ELF-1 (cell line): ENCODE measurements at regions not wholly inside any gene's neighbourhood (a gene's known extent, or its start where the extent isn't known, plus 50 kb on each side); places are given as distances from the start of the nearest gene placed in this dataset.

Source experiments
- DNase-seq: peaks from one replicate; pipeline ENCODE4 v3.0.0-alpha.2; 2016; ENCODE audit warnings: low read depth, low spot score

GRCh38 chr1:163877016-163877415, 555.3 kb downstream of the NUF2 start:
- no peak for DNase-seq

DNA sequence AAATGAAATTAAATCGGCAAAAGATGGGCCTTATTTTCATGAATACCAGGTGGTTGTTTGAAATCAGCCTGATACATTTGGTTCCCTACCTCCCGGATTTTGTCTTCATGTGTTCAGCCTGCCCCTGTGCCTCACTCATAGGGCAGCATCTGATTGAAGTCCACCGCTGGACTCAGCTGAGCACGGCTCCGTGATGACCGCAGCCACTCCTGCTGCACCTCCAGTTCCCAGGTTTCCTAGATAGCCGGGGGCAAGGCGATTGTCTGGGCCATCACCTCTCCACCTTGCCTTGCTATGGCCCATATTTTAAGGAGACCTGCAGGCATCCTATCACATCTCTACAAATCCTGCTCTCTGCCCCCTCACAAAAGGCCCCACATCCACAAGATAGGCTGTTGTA, 563.8 kb downstream of the NUF2 start:
- no peak for DNase-seq

DNA sequence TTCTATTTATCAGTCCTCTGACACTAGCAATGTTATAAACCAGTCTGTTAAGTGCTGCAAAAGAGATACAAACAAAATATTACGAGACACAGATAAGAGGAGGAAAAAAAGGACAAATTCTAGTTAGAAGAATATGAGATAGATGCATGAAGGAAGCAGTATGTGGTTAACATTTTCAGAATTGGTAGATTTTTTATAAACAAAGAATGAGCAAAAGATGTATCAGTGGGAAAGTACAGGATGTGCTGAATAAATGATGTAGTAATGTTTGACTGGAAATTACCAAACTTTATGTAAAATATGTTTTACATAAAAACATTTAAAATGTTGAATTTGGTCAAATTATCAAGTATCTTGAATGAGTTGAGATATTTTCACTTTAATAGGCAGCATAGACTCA, 574.2 kb downstream of the NUF2 start:
- DNase-seq = no peak

GRCh38 chr1:163897412-163898155, 575.8 kb downstream of the NUF2 start:
- DNase-seq = no peak

GRCh38 chr1:163906283-163906682, 584.5 kb downstream of the NUF2 start:
- no peak for DNase-seq

DNA sequence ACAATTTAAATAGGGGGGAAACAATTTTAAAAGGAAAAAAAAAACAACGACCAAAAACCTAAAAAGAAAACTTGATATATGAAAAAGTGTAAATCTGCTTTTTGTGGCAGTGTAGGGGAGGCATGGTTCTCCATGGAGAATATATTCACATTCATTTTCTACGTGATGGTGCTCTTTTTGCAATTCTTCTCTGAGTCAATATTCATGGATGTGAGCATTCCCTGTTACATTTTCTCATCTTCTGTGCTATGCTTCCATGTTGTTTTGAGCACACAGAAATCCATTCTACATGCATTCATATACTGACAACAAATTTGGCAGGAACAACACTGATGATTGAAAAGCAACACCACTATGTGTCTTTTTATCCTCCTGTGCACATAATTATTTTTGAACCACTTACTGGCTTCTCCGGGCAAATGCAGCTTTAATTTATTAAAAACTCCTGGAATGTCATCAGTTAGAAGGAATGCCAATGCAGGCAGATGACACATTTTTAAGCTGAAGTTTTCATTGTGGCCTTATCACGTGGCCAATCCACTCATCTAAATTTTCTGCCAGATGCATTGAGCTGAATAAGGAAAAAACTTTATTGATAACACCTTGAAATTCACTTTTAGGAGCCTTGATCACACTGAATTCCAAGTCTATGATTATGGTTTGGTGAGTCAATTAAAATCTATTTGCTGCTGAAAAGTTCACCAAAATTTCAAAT, 590.6 kb downstream of the NUF2 start:
- no peak for DNase-seq

GRCh38 chr1:163914785-163915413, 593.1 kb downstream of the NUF2 start:
- no peak for DNase-seq

- no peak for DNase-seq
Observed at GRCh38 chr1:163922743-163923201, 601.0 kb downstream of the NUF2 start.

- DNase-seq = no peak
Observed at GRCh38 chr1:163924041-163924440, 602.3 kb downstream of the NUF2 start.

DNA sequence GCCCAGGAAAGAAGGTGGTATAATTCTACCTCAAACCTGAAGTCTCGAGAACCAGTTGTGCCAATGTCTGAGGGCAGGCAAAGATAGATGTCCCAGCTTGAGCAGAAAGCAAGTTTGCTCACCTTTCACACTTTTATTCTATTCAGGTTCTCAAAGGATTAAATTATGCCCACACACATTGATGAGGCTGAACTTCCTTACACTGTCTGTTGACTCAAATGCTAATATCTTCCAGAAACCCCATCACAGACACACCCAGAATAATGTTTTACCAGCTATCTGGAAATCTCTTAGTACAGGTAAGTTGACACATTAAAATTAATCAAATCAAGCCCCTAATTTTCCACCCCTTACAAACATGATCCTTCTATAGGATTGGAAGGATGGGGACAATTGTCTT, 605.7 kb downstream of the NUF2 start:
- DNase-seq = no peak

DNA sequence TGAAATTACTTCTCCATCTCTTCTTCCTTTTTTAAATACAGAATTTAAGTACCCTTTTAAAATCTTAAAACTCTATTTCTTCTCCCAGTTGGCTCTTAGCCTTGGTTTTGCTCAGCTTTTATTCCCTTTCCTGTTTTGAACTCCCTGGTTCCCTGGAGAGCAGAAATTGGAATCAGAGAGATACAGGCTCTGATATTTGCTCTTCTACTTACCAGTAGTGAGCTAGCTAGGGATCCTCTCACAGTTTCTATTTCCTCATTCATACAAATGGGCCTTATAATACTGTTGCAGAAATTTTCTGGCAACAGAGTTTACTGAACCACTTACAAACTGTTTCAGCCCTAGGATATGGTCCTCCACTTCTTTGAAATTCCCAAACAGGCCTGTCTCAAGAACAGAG, 606.3 kb downstream of the NUF2 start:
- DNase-seq = no peak

DNA sequence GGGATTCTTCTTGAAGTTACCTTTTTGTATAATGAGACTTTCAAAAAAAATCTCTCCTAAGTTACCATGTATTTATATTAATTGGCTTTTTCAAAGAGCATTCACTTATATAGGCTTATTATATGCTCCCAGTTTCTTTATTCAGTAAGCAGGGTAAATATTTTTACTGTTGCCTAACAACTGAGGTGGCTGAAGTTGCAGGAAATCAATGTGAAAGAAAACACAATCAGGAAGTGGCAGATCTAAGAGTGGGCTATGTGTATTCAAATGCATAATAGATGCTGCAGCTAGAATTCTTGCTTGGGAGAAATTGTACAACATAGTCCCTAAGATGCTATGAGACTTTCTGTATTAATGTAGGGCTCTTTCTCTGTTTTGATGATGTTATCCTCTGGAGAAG, 606.9 kb downstream of the NUF2 start:
- no peak for DNase-seq

GRCh38 chr1:163932901-163933300, 611.1 kb downstream of the NUF2 start:
- DNase-seq = no peak

DNA sequence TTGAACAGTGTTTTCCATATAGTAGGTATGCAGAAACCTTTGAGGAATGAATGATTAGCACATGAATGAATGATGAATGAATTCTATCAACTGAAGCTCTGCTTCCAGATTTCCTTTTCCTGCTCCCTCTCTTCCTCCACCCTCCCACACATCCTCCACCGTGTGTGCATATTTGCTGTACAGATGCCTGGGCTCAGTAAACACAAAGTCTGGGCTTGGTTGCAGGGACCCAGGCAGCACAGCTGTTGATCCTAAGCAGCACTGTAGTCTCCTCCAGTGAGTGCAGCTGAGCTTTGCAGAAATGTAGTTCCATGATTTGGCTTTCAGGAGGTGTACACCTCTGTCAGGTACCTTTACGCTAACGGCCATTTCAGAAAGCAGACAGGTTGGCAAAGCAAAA, 611.7 kb downstream of the NUF2 start:
- no peak for DNase-seq

- DNase-seq = no peak
Observed at GRCh38 chr1:163935738-163936374, 614.1 kb downstream of the NUF2 start.

GRCh38 chr1:163959622-163960021, 599.4 kb upstream of the PBX1 start:
- DNase-seq = no peak

DNA sequence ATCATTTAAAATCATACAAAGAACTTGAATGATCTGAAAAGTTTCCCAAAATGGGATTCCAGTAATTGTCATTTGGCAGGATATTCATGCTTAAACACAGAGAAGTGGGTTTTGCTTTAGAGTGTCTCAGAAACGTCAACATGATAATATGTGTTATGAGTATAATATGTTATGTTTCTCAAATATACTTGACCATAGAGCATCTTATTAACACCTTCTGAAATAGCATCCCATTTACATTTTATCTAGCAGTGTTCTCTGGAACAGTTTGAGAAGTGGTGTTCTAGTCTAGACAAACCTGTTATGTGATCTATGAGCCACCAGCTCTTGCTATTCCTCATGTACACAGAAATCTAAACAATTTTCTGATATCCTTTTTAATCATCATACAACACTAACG, 588.8 kb upstream of the PBX1 start:
- no peak for DNase-seq

GRCh38 chr1:163970699-163971098, 588.3 kb upstream of the PBX1 start:
- DNase-seq = no peak

DNA sequence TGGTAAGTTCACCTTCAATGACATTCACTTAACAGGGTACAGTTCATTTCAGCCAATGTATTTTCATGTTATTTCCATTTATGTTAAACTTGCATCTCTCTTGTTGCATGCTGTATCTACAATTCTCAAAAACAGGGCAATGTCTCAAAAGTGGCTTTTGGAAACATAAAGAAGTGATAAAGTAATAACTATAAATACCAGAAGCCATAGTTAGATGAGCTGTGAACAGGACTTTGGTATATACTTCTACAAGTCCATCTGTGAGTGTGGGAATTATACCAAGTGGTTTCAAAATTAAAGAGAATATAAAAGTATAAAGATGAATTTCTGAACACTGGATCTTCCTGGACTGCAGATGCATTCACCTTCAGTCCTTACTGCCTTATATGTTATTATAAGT, 585.4 kb upstream of the PBX1 start:
- no peak for DNase-seq

- DNase-seq = no peak
Observed at GRCh38 chr1:163974120-163974519, 584.9 kb upstream of the PBX1 start.

DNA sequence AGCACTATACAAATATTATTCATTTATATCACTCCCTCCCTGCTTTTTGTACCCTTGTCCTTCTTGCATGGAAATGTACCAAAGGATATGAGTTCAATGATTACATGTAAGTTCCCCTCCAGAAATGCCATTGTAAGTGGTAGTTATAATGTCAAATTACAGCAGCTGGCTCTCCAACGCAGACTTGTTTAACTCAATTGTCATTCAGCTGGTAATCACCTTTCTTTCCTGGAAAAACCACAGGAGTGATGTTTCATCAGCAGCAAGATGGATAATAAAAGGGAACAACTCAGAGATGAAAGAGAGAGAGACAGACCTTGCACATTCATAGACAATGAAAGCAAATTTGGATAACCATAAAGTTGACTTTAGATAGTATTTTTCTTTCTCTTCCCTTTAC, 578.6 kb upstream of the PBX1 start:
- no peak for DNase-seq

DNA sequence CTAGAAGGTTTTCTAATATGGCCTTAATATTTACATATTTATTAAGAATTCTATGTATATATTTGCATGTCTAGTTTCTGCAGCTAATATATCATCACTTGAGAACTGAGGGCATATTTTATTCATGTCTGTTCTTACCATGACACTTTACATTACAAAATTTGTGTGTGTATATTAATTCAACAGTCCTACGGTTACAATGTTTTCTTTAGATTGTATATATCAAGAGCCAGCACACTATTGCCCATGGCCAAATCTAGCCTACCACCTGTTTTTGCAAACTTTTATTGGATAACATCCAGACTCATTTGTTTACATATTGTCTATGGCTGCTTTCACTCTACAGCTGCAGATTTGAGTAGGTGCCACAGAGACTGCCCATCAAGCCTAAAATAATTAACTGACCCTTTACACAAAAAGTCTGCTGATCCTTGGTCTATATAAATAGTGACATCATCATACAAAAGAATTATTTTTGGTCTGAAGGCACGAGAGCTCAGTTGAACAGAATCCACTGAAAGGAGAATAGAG, 577.4 kb upstream of the PBX1 start:
- no peak for DNase-seq
